ENCODE measurements at regions not wholly inside any gene's neighbourhood (a gene's known extent, or its start where the extent isn't known, plus 50 kb on each side); places are given as distances from the start of the nearest gene placed in this dataset.

GRCh38 chr7:27420702-27421101 is 178.1 kb downstream of the EVX1 start:
- no peak overlapping the region for H3K4me3 ChIP-seq (ENCODE audit: low read length)
- no peak for TF ChIP-seq CTCF (conservative IDR thresholded peaks at IDR 0.05; ENCODE audit: low read length)
- no peak for DNase-seq (ENCODE audit: low read depth)

- TF ChIP-seq CTCF (conservative IDR thresholded peaks at IDR 0.05; ENCODE audit: low read length): no peak
- H3K4me3 ChIP-seq (ENCODE audit: low read length): no peak overlapping the region
- no peak for DNase-seq (ENCODE audit: low read depth)
Observed at GRCh38 chr7:27423290-27423689, 180.7 kb downstream of the EVX1 start.

GRCh38 chr7:27423821-27424220 is 181.2 kb downstream of the EVX1 start:
- DNase-seq (ENCODE audit: low read depth): no peak
- no peak for TF ChIP-seq CTCF (conservative IDR thresholded peaks at IDR 0.05; ENCODE audit: low read length)
- no peak overlapping the region for H3K4me3 ChIP-seq (ENCODE audit: low read length)

GRCh38 chr7:27424231-27424630 is 181.6 kb downstream of the EVX1 start:
- no peak for DNase-seq (ENCODE audit: low read depth)
- TF ChIP-seq CTCF (conservative IDR thresholded peaks at IDR 0.05; ENCODE audit: low read length): no peak
- H3K4me3 ChIP-seq (ENCODE audit: low read length): no peak overlapping the region

GRCh38 chr7:27424749-27425148 is 182.1 kb downstream of the EVX1 start:
- TF ChIP-seq CTCF (conservative IDR thresholded peaks at IDR 0.05; ENCODE audit: low read length): no peak
- DNase-seq (ENCODE audit: low read depth): no peak

GRCh38 chr7:27427416-27427815 is 184.8 kb downstream of the EVX1 start:
- DNase-seq (ENCODE audit: low read depth): no peak
- TF ChIP-seq CTCF (conservative IDR thresholded peaks at IDR 0.05; ENCODE audit: low read length): no peak
- H3K4me3 ChIP-seq (ENCODE audit: low read length): no peak overlapping the region

More at GRCh38 chr7:27424749-27425148, 182.1 kb downstream of the EVX1 start:
- no peak overlapping the region for H3K4me3 ChIP-seq (ENCODE audit: low read length)

GRCh38 chr7:27430105-27430504 is 187.5 kb downstream of the EVX1 start:
- H3K4me3 ChIP-seq (ENCODE audit: low read length): no peak overlapping the region
- DNase-seq (ENCODE audit: low read depth): no peak
- TF ChIP-seq CTCF (conservative IDR thresholded peaks at IDR 0.05; ENCODE audit: low read length): no peak
